Stomach smooth muscle (tissue), 2 donors: ENCODE measurements at regions not wholly inside any gene's neighbourhood (a gene's known extent, or its start where the extent isn't known, plus 50 kb on each side); places are given as distances from the start of the nearest gene placed in this dataset.
"Not testable (repeated sequence)": the region's sequence is repeated elsewhere in the genome, so short reads cannot be mapped to it uniquely, and the experiment has no call there.

ENCODE experiments used
- H3K27ac ChIP-seq: one replicate; pipeline ENCODE4 v1.7.0; 2013; ENCODE audit warnings: mild to moderate bottlenecking, low read length, inconsistent platforms
- H3K27me3 ChIP-seq, 2 donors: one replicate each; pipeline ENCODE4 v1.7.0; 2013; ENCODE audit warnings: low read length in 2 of 2; ENCODE audit not compliant: insufficient read depth in 2 of 2, control insufficient read depth in 1 of 2
- H3K36me3 ChIP-seq, 2 donors: one replicate each; pipeline ENCODE4 v1.7.0; 2013; ENCODE audit warnings: low read length in 2 of 2; ENCODE audit not compliant: control insufficient read depth in 2 of 2, insufficient read depth in 2 of 2
- H3K4me1 ChIP-seq: one replicate; pipeline ENCODE4 v1.7.0; 2013; ENCODE audit warnings: low read length; ENCODE audit not compliant: control insufficient read depth, insufficient read depth
- H3K4me3 ChIP-seq, 2 donors: one replicate each; pipeline ENCODE4 v1.7.0; 2013; ENCODE audit warnings: low read length in 2 of 2
- H3K9ac ChIP-seq, 2 donors: one replicate each; pipeline ENCODE4 v1.7.0; 2013; ENCODE audit warnings: low read length in 2 of 2, mild to moderate bottlenecking in 1 of 2
- H3K9me3 ChIP-seq, 2 donors: one replicate each; pipeline ENCODE4 v1.7.0; 2013; ENCODE audit warnings: low read length in 2 of 2; ENCODE audit not compliant: control insufficient read depth in 2 of 2
- donor health status: healthy.
- donor health status: Pancreatic carcinoma.

- no peak overlapping the region for H3K27ac ChIP-seq
- H3K36me3 ChIP-seq, result no peaks in the 10 kb centered on the region
- H3K9me3 ChIP-seq, result no peaks in the 10 kb centered on the region
- no peak overlapping the region for H3K9ac ChIP-seq
- no peaks in the 10 kb centered on the region for H3K4me1 ChIP-seq
- no peak overlapping the region for H3K4me3 ChIP-seq
- H3K27me3 ChIP-seq, result no peaks in the 10 kb centered on the region
Measured at GRCh38 chr3:182309120-182309519, 484.2 kb upstream of the ATP11B start.

DNA sequence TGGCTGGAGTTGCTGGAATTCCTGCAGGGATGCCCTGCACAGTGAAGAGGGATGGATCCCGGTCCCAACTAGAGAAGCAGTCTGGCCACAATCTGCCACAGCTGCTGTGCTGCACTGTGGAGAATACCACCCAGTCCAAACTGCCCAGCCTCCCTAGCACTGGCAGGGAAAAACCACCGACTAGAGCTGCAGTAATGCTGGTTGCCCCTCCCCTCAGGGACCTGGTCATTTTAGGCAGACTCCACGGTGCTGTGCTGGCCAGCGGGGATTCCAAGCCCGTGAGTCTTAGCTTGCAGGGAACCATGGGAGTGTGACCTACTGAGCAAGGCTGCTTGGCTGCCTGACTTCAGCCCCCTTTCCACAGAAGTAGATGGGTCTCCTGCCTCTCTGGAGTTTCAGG lies 478.0 kb upstream of the ATP11B start:
- Histone ChIP-seq H3K9ac (no peak overlapping the region), H3K36me3 (no peaks in the 10 kb centered on the region), H3K4me3 (no peak overlapping the region), H3K27me3 (no peaks in the 10 kb centered on the region), H3K9me3 (peaks cover 0 to 4% of the 10 kb centered on the region in 2 donors), H3K4me1 (no peaks in the 10 kb centered on the region), H3K27ac (no peak overlapping the region)

- Histone ChIP-seq H3K9me3 (no peaks in the 10 kb centered on the region), H3K4me1 (no peaks in the 10 kb centered on the region), H3K9ac (no peak overlapping the region), H3K36me3 (no peaks in the 10 kb centered on the region), H3K27me3 (no peaks in the 10 kb centered on the region), H3K27ac (no peak overlapping the region), H3K4me3 (no peak overlapping the region)
Measured at GRCh38 chr3:182323126-182323700, 470.1 kb upstream of the ATP11B start.

DNA sequence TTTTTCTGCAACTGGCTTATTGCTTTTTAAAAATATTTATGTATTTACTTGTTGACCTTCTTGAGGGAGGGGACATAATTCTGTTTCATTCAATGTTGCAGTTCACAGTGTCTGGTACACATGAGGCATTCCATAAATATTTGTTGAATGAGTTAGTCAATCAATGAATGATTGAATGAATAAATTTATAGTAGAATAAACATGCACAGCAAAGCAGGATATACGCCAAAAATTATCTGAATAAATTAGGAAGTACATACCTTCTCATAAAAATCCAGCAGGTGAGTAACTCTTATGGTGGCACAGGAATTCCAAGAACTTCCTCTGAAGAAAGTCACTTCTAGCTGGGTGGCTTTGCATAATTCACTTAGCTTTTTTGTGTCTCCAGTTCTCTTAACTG lies 469.4 kb upstream of the ATP11B start:
- no peaks in the 10 kb centered on the region for H3K27me3 ChIP-seq
- no peak overlapping the region for H3K9ac ChIP-seq
- H3K27ac ChIP-seq, result no peak overlapping the region
- H3K4me3 ChIP-seq, result no peak overlapping the region
- no peaks in the 10 kb centered on the region for H3K9me3 ChIP-seq
- no peaks in the 10 kb centered on the region for H3K4me1 ChIP-seq
- no peaks in the 10 kb centered on the region for H3K36me3 ChIP-seq

DNA sequence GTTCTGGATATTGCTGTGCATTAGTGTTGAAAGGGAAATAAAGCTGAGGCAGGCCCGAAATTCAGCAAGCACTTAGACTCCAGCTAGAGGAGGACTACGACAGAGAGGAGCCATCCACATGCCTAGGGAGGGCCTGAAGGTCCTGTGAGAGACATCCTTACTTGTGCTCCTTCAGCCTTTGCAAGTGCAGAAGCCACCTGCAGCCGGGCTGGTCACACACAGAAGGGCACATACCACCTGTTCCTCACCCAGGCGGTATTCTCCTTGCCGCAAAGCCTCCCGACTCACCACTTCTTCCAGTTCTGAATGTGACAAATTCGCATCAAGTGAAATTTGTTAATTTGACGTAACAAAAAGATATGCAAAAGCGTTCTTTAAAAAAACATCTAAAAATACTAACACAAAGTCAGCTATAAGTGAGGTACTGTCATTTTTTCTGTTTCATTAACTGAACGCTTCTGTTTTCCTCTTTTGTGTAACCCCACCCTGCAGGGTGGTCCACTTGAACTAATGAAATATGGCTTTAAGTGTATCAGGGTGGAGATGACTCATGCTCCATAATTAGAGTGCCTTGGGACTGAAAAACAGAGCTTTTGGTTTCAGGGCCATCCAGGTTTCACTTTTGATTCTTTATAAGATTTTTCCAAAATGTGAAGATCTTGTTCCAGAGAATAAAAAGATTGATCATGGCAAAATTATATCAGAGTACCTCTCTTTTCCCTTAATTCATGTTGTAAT lies 467.9 kb upstream of the ATP11B start:
- Histone ChIP-seq H3K36me3 (no peaks in the 10 kb centered on the region), H3K9ac (no peak overlapping the region), H3K27me3 (no peaks in the 10 kb centered on the region), H3K4me3 (no peak overlapping the region), H3K9me3 (no peaks in the 10 kb centered on the region), H3K27ac (no peak overlapping the region), H3K4me1 (no peaks in the 10 kb centered on the region)

DNA sequence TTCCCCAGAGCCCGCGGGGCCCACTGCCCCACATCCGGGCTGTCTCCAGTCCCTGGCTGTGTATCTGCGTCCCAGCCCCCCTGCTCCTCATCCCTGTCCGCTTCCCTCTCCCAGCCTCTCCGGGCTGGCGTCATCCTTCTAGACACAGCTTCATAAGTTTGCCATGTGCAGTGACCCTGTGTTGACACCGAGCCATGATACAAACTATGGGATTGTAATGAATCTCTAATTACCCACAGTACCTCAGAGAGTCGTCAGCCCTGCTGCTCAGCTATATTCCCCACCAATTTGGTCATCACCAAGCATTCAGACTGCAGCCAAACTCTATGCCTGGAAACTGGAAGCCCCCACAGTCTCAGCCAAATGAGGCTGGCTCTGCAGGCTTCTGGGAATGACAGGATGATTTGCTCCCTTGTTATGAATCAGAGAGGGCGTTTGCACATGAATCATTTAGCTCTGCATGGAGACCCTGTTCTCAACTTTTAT lies 466.1 kb upstream of the ATP11B start:
- no peak overlapping the region for H3K27ac ChIP-seq
- H3K4me3 ChIP-seq, result no peak overlapping the region
- no peaks in the 10 kb centered on the region for H3K4me1 ChIP-seq
- H3K27me3 ChIP-seq, result no peaks in the 10 kb centered on the region
- no peak overlapping the region for H3K9ac ChIP-seq
- no peaks in the 10 kb centered on the region for H3K36me3 ChIP-seq
- no peaks in the 10 kb centered on the region for H3K9me3 ChIP-seq

DNA sequence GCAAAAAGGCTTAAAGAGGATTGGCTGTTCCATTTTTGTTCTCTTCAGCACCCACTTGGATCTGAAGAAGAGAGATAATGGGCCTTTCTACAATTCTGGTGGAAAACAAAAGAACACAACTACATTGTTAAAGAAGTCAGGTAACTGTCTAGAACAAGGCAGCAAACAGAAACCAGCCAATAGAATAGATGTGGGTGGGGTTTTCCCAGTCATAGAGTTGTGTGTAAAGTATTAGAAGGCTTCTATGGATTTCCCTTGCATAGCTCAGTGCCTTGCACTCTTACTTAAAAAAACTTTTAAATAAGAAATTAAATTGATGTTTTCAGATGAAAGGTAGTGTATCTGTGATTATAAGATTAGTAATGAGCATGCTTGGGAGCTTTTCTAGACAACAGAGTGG lies 462.7 kb upstream of the ATP11B start:
- Histone ChIP-seq H3K9ac (no peak overlapping the region), H3K9me3 (no peaks in the 10 kb centered on the region), H3K27ac (no peak overlapping the region), H3K36me3 (no peaks in the 10 kb centered on the region), H3K4me3 (no peak overlapping the region), H3K4me1 (no peaks in the 10 kb centered on the region), H3K27me3 (no peaks in the 10 kb centered on the region)

DNA sequence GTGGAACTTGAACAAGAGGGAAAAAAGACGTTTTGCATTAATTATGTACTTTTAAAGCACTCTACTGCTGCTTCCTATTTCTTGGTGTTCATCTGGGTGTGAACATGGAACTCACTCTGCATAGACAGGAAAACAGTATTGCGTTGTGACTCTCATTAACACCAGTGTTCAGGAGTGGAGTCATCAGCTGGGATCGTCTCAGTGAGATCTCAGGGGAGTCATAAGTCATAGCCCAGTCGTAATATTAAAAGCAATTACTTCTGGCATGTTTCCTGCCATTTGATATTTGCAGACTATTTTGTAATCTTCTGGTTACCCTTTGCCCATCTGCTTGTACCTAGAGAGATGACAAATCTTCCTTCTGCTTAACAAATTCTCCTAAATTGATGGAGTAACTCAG lies 462.0 kb upstream of the ATP11B start:
- H3K4me1 ChIP-seq, result no peaks in the 10 kb centered on the region
- no peaks in the 10 kb centered on the region for H3K36me3 ChIP-seq
- no peak overlapping the region for H3K9ac ChIP-seq
- H3K4me3 ChIP-seq, result no peak overlapping the region
- H3K27ac ChIP-seq, result no peak overlapping the region
- no peaks in the 10 kb centered on the region for H3K27me3 ChIP-seq
- no peaks in the 10 kb centered on the region for H3K9me3 ChIP-seq

- Histone ChIP-seq H3K36me3 (no peaks in the 10 kb centered on the region), H3K9ac (no peak overlapping the region), H3K27ac (no peak overlapping the region), H3K4me3 (no peak overlapping the region), H3K9me3 (no peaks in the 10 kb centered on the region), H3K4me1 (no peaks in the 10 kb centered on the region), H3K27me3 (no peaks in the 10 kb centered on the region)
Measured at GRCh38 chr3:182342252-182342651, 451.1 kb upstream of the ATP11B start.

GRCh38 chr3:182344026-182344425 lies 449.3 kb upstream of the ATP11B start:
- H3K36me3 ChIP-seq, H3K27me3 ChIP-seq, H3K4me1 ChIP-seq, H3K9ac ChIP-seq, H3K4me3 ChIP-seq, H3K27ac ChIP-seq, H3K9me3 ChIP-seq: not testable (repeated sequence)

DNA sequence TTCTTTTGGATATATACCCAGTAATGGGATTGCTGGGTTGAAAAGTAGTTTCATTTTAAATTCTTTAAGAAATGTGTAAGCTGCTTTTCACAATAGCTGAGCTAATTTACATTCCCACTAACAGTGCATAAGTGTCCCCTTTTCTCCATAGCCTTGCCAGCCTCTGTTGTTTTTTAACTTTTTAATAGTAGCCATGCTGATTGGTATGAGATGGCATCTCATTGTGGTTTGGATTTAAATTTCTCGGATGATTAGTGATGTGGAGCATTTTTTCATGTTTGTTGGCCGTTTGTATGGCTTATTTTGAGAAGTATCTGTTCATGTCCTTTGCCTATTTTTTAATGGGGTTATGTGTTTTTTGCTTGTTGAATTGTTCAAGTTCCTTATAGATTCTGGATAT lies 444.3 kb upstream of the ATP11B start:
- no peak overlapping the region for H3K9ac ChIP-seq
- no peaks in the 10 kb centered on the region for H3K36me3 ChIP-seq
- H3K9me3 ChIP-seq, result no peaks in the 10 kb centered on the region
- H3K27ac ChIP-seq, result no peak overlapping the region
- no peaks in the 10 kb centered on the region for H3K4me1 ChIP-seq
- H3K27me3 ChIP-seq, result no peaks in the 10 kb centered on the region
- H3K4me3 ChIP-seq, result no peak overlapping the region
